Dedifferentiated amniotic fluid mesenchymal stem cell (primary cell): ENCODE measurements at regions not wholly inside any gene's neighbourhood (a gene's known extent, or its start where the extent isn't known, plus 50 kb on each side); places are given as distances from the start of the nearest gene placed in this dataset.
"Not testable (repeated sequence)": the region's sequence is repeated elsewhere in the genome, so short reads cannot be mapped to it uniquely, and the experiment has no call there.

Source experiments
- DNase-seq: peaks from one replicate; pipeline ENCODE4 v3.0.0-alpha.2; 2016; ENCODE audit errors: extremely low spot score

GRCh38 chr21:24011087-24011486 lies 1596.2 kb downstream of the MRPL39 start:
- no peak for DNase-seq

- DNase-seq: no peak
Measured at GRCh38 chr21:24007592-24007991, 1599.7 kb downstream of the MRPL39 start.

GRCh38 chr21:23986987-23987386 lies 1620.3 kb downstream of the MRPL39 start:
- no peak for DNase-seq

GRCh38 chr21:23986214-23986613 lies 1621.1 kb downstream of the MRPL39 start:
- DNase-seq: no peak

DNA sequence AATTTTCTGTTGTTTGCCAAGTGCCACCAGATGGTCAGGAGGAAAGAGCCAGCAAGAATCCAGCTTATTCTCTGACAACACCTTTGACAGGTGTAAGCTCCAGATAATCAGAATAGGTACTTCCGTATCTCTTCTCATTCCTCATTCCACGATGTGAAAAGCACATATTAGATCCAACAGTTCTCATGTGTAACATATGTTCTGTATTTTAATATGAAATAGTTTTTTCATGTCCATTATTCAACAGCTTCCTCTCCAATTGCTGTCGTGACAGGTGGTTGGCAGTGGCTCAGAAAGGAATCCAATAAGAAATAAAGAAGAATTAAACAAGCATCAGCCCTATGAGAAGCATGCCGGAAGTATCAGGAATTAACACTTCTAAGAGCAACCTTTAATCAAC lies 1624.7 kb downstream of the MRPL39 start:
- no peak for DNase-seq

DNA sequence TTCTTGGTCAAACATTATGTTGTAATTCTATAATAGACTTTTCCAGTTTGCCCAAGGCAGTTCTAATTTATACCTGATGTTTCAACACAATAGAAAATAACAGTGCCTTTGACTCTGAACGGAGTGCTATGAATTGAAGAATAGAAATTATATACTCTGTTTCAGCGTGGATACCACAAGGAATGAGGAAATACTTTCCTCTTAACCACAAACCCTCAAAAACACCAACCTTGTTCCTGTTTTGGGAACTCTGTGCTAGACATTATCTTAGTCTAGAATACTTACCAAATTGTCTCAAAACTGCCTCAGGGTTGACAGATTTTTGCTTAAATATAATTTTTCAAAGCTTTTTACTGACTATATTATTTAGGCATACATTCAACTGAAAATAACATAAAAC lies 1629.3 kb downstream of the MRPL39 start:
- DNase-seq: peak; percentile 38

DNA sequence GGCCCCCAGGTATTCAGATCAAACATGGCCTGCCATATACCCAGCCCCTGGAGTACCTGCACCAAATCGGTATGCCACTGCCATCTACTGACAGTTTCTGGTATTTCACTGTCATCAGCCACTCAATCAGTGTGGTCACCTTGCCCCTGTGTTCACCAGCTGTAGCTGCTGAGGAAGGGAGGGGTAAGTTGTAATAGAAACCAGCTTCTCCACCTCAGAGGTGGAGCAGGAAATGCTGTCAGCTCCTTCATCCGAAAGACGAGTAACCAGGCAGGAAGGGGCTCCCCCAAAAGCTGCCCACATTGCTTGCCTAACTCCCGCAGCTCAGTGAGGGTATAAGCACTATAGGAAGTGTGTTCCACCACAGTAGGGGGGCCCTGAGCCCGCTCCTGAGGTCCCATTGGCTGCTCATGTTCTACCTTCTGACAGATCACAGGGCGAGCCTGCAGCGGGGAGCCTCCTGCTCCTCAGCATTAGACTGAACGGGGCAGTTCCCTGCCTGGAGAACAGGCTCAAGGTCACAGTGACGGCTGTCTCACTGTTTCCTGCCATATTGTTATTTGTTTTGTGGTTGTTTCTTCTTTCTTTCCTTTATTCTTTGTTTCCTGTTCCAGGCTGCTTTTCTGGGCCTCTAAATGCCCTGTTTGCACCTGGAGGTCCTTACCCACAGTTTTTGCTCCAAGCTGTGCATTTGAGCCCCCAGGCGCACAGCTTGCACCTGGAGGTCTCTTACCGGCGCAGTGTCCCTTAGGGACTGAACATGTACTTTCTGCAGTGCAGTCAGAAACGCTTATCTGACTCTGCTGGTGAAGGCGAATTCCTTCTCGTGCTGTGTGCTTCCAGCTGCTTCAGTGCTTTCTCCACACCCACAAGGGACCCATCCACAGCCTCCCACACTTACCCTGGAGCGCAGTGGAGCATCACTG lies 1638.3 kb downstream of the MRPL39 start:
- DNase-seq: no peak

DNA sequence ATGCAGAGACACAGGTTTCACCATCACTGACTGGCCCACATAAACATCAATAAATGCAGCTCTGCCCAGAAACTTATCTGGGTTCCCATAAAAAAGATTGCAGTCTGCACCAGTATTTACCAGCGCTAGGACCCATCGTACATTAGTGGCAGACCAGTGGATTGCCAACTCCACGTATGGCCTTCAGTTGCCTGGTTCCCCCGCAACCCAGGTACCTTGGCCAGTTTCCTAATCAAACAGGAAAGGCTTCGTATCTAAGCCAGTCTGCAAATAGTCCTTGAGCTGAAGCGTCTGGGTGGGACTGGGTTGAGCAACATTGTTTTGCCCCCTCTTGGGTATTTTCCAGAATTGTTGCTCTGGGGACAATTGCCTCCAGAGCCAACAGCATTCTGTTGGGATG lies 1639.3 kb downstream of the MRPL39 start:
- DNase-seq: no peak

DNA sequence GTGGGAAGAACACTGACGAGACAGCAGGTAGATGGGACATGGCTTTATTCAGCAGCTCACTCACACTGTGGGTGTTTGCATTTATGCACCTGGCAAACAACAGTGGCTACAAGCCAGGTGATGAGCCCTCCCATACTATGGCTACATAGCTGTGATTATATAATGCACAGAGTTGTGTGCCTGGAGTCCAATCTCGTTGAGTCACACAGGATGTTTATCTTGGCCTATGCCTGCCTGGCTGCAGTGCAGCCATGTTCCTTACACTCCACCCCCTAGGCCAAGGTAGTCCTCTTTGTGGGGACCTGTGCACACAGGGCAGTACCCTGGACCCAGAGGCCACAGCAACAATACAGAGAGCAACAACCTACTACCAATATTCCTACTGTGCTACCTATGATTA lies 1643.8 kb downstream of the MRPL39 start:
- no peak for DNase-seq

DNA sequence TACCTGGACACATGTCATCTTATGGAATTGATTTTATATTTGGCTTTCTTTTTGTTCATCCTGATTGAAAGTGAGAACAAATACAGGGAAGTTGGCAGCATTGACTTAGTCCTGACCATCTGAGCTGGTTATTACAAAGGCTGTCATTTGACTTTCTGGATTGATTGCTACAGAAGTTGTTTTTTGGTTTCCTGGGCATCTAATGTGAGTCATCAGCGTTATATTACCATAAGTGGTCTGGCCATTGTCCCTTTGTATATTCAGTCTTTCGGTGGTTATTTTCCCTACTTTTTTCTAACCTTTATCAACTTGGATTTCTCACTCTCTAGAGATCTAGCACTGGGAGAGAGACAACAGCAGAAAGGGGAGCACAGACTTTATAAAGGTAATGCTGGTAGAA lies 1646.5 kb downstream of the MRPL39 start:
- no peak for DNase-seq

DNA sequence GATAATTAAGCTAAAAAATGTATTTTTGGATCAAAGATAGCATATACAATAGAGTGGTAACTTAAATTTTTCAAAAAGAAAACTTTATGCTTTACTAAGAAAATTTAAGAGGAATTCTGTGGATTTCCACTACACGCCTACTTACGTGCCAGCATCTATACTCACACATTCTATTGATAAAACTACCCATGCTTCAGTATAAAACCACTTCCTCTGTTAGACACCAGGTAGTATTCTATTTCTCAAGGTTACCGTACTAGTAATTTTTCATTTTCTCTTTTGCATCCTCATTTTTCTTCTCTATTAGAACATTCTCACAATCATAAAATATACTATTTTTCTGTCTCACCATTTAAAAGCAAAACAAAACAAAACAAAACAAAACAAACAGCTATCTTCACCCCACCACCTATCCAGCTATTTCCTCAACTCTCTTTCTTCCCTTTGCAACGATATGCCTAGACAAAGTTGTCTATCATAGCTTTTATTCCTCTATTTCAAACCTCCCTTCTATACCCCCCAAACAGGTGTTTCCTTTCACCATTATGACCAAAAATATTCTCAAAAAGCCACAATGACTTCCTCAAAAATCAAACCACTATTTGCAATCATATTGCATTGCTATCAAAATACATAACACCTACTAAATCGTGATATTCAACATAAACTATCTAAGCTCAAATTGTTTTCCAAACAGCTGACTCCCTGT lies 1652.0 kb downstream of the MRPL39 start:
- DNase-seq: no peak

GRCh38 chr21:23952269-23952668 lies 1655.0 kb downstream of the MRPL39 start:
- DNase-seq: no peak

DNA sequence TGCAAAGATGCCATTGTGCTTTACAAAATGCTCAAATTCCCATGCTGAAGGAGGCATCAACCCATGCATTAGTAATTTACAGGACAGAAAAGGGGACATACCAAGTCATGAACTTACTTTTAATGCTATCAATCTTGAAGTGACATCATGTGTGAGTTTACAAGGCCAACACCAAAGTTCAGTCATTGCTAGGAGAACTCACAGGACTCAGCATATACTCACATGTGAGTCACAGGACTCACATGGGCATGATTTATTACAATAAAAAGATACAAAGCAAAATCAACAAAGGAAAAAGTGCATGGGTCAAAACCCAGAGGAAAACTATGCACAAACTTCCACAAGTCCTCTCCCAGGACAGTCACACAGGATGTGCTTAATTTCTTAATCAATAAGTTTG lies 1656.0 kb downstream of the MRPL39 start:
- DNase-seq: no peak

DNA sequence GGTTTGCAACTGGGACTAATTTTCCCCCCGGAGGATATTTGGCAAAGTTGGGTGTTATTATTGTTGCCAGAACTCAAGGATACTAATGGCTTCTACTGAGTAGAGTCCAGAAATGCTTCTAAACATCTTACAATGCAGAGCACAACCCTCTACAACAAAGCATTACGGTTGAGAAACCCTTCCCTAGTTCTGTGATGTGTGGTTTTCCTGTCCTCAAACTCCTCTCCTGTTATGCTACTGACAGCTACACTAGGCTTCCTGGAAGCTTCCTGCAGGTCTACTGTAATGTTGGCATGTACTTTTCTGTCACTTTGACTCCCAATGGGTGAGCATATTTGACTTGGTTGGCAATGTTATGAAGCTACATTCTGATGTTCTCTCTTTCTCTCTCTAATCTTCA lies 1656.9 kb downstream of the MRPL39 start:
- DNase-seq: no peak

GRCh38 chr21:23949493-23949892 lies 1657.8 kb downstream of the MRPL39 start:
- DNase-seq: no peak

- DNase-seq: no peak
Measured at GRCh38 chr21:23939369-23940065, 1667.8 kb downstream of the MRPL39 start.

GRCh38 chr21:23936991-23937390 lies 1670.3 kb downstream of the MRPL39 start:
- DNase-seq: no peak

DNA sequence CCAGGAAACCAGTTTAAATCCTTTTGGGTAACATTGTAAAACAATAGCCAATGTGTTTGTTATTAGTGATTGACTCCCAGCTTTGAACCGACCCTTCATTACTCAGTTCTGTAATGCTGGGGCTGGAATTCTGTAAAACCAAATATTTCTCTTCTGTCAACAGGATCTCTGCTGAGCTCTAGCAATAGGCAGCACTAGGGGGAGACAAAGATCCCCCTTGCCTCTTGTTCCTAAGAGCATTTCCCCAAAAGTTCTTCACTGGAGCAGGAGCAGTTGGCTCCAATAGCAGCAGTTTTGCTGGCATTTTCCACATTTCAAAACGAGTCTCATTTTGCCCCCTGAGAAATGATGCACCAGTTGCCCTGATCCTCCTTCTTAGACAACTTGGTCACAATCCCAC lies 1671.1 kb downstream of the MRPL39 start:
- DNase-seq: peak; percentile 47

DNA sequence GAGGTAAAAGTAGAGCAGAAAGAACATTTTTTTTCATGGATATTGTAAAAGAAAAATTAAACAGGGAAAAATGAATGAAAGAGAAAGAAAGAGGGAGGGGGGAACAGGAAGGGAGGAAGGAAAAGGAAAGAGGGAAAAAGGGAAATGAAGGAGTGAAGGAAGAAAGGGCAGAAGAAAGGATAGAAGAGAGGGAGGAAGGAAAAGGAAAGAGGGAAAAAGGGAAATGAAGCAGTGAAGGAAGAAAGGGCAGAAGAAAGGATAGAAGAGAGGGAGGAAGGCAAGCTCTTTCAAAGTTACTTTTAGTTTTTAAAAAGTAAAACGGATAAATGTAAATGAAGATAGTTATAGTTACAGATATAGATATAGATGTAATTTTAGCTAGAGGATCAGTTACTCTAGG lies 1676.7 kb downstream of the MRPL39 start:
- DNase-seq: no peak

- not testable (repeated sequence) for DNase-seq
Measured at GRCh38 chr21:23926430-23926829, 1680.9 kb downstream of the MRPL39 start.

- DNase-seq: no peak
Measured at GRCh38 chr21:23921670-23922418, 1685.4 kb downstream of the MRPL39 start.

DNA sequence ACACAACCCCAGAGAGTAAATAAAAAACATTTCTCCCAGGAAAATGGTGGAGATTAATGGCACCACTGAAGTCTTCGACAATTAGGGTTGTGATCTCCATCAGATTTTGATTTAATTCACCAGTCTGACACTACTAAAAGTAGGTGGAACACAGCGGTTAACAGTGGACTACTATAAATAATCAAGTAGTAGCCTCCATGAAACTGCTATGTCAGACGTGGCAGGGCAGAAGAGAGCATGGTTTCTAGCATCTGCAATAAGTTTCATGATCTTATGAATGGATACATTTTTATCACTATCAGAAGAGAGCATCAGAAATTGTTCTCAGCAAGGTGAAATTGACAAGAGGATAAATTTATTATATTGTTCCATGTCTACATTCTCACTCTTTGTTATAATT lies 1706.6 kb downstream of the MRPL39 start:
- no peak for DNase-seq
